ENCODE measurements at regions not wholly inside any gene's neighbourhood (a gene's known extent, or its start where the extent isn't known, plus 50 kb on each side); places are given as distances from the start of the nearest gene placed in this dataset.

- H3K4me3 ChIP-seq (replicated peaks in 1 of 3): no peak overlapping the region
- H3K4me1 ChIP-seq: no peaks in the 10 kb centered on the region
- H3K27me3 ChIP-seq: no peaks in the 10 kb centered on the region
- intact Hi-C loops (cut with DNase I): no loop called here
- H3K27ac ChIP-seq: no peak overlapping the region
- DNase-seq: no peak
- WGBS, 2 donors: 38 to 45% methylated on average over 11 to 13 of the region's 15 CpGs
- H3K36me3 ChIP-seq: no peaks in the 10 kb centered on the region
- H3K9me3 ChIP-seq: no peaks in the 10 kb centered on the region
- TF ChIP-seq POLR2A (IDR thresholded peaks at IDR 0.05): no peak
- TF ChIP-seq, protein P1, sequence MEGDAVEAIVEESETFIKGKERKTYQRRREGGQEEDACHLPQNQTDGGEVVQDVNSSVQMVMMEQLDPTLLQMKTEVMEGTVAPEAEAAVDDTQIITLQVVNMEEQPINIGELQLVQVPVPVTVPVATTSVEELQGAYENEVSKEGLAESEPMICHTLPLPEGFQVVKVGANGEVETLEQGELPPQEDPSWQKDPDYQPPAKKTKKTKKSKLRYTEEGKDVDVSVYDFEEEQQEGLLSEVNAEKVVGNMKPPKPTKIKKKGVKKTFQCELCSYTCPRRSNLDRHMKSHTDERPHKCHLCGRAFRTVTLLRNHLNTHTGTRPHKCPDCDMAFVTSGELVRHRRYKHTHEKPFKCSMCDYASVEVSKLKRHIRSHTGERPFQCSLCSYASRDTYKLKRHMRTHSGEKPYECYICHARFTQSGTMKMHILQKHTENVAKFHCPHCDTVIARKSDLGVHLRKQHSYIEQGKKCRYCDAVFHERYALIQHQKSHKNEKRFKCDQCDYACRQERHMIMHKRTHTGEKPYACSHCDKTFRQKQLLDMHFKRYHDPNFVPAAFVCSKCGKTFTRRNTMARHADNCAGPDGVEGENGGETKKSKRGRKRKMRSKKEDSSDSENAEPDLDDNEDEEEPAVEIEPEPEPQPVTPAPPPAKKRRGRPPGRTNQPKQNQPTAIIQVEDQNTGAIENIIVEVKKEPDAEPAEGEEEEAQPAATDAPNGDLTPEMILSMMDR (IDR thresholded peaks at IDR 0.05): no peak
These were observed 71.1 kb upstream of the NEURL1B start for GRCh38 chr5:172569861-172570558.

DNA sequence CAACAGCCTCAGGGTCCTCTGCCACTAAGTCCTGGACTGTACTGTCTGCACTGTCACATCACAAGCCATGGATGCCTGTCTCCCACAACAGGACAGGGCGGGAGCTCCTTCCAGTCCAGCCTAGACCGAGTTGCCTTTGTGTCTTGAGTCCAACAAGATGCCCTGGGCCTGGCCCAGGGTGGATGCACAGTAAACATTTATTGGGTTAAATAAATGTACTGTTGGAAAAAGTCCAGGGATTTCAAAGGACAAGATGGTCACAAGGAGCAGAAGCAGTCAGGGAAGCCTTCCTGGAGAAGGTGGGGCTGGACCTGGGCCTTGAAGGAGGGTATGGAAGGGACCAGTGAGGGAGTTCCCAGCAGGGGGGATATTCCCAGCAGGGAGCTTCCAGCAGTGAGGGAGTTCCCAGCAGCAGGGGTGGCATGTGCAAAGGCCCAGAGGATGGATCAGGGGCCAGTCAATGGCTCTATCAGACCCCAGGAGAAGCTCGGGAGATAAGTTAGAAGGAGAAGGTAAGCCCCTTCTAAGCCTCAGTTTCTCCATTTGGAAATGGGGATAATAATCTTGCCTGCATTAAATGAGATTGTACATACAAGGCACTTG, 72.7 kb upstream of the NEURL1B start:
- TF ChIP-seq, protein P1 (IDR thresholded peaks at IDR 0.05): no peak
- TF ChIP-seq POLR2A (IDR thresholded peaks at IDR 0.05): no peak
- Histone ChIP-seq H3K27me3 (no peaks in the 10 kb centered on the region), H3K27ac (no peak overlapping the region), H3K36me3 (no peaks in the 10 kb centered on the region), H3K4me1 (peaks cover 3 to 4% of the 10 kb centered on the region in 2 donors), H3K9me3 (no peaks in the 10 kb centered on the region), H3K4me3 (replicated peaks in 1 of 3) (no peak overlapping the region)
- 89 to 95% methylated on average over 3 of the region's 3 CpGs for WGBS, 2 donors
- DNase-seq: no peak
- intact Hi-C loops (cut with DNase I): no loop called here

GRCh38 chr5:172567843-172568242, 73.2 kb upstream of the NEURL1B start:
- 94 to 98% methylated on average over 6 of the region's 6 CpGs for WGBS, 2 donors
- TF ChIP-seq POLR2A (IDR thresholded peaks at IDR 0.05): no peak
- TF ChIP-seq, protein P1 (IDR thresholded peaks at IDR 0.05): no peak
- H3K4me1 ChIP-seq: peaks cover 3 to 4% of the 10 kb centered on the region in 2 donors
- H3K4me3 ChIP-seq (replicated peaks in 1 of 3): no peak overlapping the region
- intact Hi-C loops (cut with DNase I): no loop called here
- no peaks in the 10 kb centered on the region for H3K9me3 ChIP-seq
- DNase-seq: no peak
- H3K27ac ChIP-seq: no peak overlapping the region
- H3K36me3 ChIP-seq: no peaks in the 10 kb centered on the region
- no peaks in the 10 kb centered on the region for H3K27me3 ChIP-seq

- no peak for DNase-seq
- no peaks in the 10 kb centered on the region for H3K27me3 ChIP-seq
- no peak overlapping the region for H3K4me3 ChIP-seq (replicated peaks in 1 of 3)
- H3K4me1 ChIP-seq: peaks cover 3 to 4% of the 10 kb centered on the region in 2 donors
- no peak overlapping the region for H3K27ac ChIP-seq
- H3K9me3 ChIP-seq: no peaks in the 10 kb centered on the region
- intact Hi-C loops (cut with DNase I): no loop called here
- no peaks in the 10 kb centered on the region for H3K36me3 ChIP-seq
- WGBS, 2 donors: 85 to 93% methylated on average over 7 of the region's 7 CpGs
- TF ChIP-seq, protein P1 (IDR thresholded peaks at IDR 0.05): no peak
- no peak for TF ChIP-seq POLR2A (IDR thresholded peaks at IDR 0.05)
These were observed 73.8 kb upstream of the NEURL1B start for GRCh38 chr5:172567294-172567693.

DNA sequence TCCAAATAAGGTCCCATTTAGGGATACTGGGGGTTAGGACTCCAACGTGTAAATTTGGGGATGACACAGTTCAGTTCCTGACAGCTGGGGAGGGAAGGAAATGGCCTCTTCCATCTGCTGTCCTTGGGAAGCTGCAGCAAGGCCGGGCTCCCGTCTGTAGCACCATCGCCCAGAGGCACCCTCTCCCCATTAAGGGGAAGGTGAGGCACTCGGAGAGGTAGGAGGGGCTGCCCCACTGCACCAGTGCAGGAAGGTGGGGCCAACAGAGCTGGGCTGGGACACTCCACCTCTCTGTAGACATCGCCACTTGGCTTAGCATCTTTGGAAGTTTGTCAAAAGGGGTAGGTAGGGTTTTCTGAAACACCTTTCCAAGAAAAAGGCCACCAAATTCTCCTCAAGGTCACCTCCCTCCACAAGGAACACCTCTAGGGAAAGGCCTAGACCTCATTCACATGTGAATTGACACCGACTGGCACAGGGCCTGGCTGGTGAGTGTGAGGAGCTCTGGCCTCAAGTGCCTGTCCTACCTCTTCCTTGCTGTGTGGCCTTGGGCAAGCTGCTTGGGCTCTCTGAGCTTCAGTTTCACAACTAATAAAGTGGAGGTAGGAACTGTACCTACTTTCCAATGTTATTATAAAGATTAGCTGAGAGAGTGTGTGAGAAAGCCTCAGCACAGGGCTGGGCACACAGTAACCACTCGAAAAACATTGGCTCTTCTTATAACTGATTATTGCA, 75.0 kb upstream of the NEURL1B start:
- TF ChIP-seq, protein P1 (IDR thresholded peaks at IDR 0.05): no peak
- TF ChIP-seq POLR2A (IDR thresholded peaks at IDR 0.05): no peak
- DNase-seq: no peak
- Histone ChIP-seq H3K27me3 (no peaks in the 10 kb centered on the region), H3K27ac (no peak overlapping the region), H3K9me3 (no peaks in the 10 kb centered on the region), H3K4me1 (peaks cover 3 to 4% of the 10 kb centered on the region in 2 donors), H3K36me3 (no peaks in the 10 kb centered on the region), H3K4me3 (replicated peaks in 1 of 3) (no peak overlapping the region)
- intact Hi-C loops (cut with DNase I): no loop called here
- 86 to 88% methylated on average over 8 of the region's 8 CpGs for WGBS, 2 donors
